IPS DF 4.7 (cell line): ENCODE measurements at regions not wholly inside any gene's neighbourhood (a gene's known extent, or its start where the extent isn't known, plus 50 kb on each side); places are given as distances from the start of the nearest gene placed in this dataset.

Experiments
- DNase-seq: peaks from one replicate; pipeline ENCODE4 v3.0.0-alpha.2; 2013; ENCODE audit warnings: low spot score; ENCODE audit errors: extremely low read depth

DNA sequence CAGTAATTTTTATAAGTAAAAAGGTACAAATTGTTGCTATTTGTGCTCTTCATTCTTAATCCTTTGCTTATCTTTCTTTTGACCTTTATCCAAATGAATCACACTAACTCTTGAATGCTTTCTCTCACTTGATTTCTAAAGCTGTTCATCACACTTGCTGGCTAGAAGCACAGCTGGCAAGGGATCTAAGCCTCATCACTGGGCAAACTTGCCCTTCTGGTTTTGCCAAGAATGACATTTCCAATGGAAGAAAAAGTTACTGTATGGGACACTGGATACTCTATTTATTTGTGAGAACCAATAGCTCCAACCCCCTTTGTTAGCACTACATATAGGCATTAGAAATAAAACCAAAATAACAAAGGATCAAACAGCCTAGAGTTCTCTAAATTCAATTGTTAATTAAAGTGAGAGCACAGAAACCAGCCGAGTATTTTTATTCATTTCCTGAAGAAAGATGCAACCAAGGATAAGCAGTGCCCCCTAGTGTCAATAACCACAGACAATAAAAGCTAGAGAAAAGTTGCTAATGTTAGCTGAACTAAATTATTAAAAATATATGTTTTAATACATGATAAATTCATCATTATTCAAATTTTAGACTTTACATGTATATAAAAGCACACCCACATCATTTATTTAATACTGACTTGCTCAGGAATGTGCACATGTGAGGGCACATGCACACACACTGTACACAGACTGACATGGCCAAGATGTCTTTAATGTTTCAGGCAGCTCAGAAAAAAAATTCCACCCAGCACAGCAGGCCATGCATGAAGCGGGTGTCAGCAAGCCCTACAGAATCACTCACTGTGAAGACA is 59.8 kb upstream of the POU5F2 start:
- peak; percentile 14 for DNase-seq

DNA sequence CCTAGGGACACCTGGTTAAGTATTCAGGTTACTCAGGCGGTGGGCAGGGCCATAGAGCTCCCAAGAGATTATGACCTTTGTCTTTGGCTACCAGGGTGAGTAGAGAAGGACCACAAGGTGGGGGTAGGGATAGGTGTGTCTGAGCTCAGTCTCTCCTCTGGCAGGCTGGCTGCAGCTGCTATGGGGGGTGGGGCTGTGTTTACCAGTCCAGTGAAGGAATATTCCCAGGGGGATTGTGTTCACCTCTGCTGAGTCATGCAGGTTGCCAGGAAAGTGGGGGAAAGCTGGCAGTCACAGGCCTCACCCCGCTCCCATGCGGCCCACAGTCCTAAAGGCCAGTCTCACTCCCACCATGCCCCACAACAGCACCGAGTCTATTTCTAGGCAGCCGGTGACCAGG is 53.6 kb upstream of the POU5F2 start:
- DNase-seq = no peak

DNA sequence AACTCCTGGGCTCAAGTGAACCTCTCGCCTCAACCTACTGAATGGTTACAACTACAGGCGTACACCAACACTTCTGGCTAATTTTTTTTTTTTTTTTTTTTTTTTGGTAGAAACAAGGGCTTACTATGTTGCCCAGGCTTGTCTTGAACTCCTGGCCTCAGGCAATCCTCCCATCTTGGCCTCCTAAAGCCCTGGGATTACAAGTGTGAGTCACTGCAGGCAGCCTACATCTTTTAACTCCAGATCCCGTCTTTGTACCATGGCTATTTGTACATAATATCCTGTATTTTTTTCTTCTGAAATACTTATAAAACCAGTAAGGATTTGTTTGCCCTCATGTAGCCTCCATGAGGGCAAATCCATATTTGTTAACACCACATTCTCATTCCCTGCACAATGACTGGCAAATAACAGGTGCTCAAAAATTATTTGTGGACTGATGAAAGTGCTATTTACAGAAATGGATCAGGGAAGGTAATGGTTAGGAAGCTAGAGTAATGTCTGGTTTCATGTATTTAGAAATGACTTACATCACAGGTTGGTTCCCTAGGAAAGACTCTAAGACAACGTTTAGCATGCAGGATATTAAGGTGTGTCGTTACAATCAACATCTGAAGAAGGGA is 51.9 kb upstream of the POU5F2 start:
- DNase-seq = no peak

DNA sequence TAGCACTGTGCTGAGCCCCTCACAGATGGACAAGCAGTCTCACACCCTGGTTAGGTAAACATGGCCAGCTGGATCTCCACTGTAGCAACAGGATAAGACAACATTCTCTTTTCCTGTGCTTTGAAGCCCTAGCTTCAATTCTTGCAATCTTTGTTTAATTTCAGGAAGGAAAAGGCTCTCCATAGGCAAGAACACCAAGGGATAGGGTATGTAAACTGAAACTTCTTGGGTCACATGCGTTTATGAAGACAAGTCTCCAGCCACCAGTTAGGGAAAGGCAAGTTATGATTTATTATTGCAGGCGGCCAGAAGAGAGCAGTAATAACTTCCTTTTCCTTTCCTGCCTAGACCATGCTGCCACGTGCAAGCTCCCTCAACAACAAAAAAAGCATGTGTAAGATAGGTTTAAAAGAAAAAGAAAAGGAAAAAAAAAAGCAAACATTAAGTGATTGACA is 50.1 kb upstream of the POU5F2 start:
- DNase-seq = no peak
